ENCODE measurements at regions not wholly inside any gene's neighbourhood (a gene's known extent, or its start where the extent isn't known, plus 50 kb on each side); places are given as distances from the start of the nearest gene placed in this dataset.

DNA sequence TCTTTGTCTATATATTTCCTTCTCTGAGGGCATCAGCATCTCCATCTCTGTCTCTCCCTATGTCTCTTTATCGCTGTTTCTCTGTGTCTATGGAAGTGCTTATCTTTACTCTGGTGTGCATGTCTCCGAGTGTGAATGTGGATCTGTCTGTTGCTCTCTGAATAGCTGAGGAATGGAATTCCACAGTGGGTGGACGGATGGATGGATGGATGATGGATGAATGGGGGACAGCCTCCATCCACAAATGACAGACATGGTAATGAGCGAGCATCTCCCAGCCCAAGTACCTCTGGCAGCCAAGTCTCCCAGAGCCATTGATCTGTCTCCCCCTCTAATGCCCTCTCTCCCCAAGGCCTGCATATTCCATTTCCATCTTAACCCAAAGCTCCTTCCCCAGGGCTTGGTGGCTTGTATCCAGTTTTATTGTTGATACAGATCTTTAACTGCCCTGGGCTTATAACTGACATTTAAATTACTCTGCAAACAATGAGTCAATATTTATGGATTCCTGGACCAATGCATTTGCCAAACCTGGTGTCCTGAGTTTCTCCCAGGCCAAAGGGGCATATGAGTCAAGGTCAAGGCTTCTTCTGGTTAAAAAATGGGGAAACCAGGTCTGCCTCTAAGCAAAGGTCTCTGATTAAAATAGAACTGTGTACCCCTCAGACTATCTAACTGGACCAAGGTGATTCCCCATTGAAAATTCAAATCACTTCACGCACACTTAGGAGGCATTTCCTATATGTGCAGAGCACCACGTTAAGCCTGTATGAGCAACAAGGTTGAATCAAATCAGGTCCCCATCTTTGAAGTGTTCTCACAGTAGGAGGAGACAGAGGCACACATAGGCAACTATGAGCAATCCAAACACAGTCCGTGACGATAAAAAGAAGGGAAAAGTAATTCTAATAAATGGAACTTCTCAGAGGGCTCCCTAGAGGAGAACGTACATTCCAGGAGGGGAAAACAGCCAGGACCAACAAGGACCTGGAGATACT is 109.9 kb downstream of the TLE3 start:
- Histone ChIP-seq H4K8ac (ENCODE audit: low read depth in 2 of 2, low read length in 2 of 2) (no peak overlapping the region), H4K20me1 (ENCODE audit: insufficient read depth, low read length) (no peaks in the 10 kb centered on the region), H2BK15ac (ENCODE audit: low read depth, low read length) (no peak overlapping the region), H3K4me2 (ENCODE audit: low read depth, low read length) (no peak overlapping the region), H4K91ac (ENCODE audit: insufficient read depth, low read depth, low read length) (no peak overlapping the region), H3K14ac (replicated peaks; ENCODE audit: low read depth, low read length) (no peak overlapping the region), H3K23ac (ENCODE audit: low read depth, low read length) (no peak overlapping the region), H3K4me1 (ENCODE audit: control insufficient read depth, insufficient read depth, low read length) (no peaks in the 10 kb centered on the region), H3K18ac (ENCODE audit: low read depth, low read length) (no peak overlapping the region), H3K4ac (ENCODE audit: low read depth, low read length) (no peak overlapping the region), H2AK5ac (ENCODE audit: low read depth, low read length) (no peak overlapping the region), H2BK20ac (ENCODE audit: low read depth, low read length) (no peak overlapping the region), H3K36me3 (ENCODE audit: control insufficient read depth, insufficient read depth, low read length) (no peaks in the 10 kb centered on the region), H3K56ac (ENCODE audit: extremely low read depth, insufficient read depth, low read length) (no peak overlapping the region), H3K4me3 (ENCODE audit: insufficient read depth, low read depth, low read length) (no peak overlapping the region), H2BK5ac (ENCODE audit: low read depth, low read length, poor library complexity, severe bottlenecking) (no peak overlapping the region), H3K79me1 (ENCODE audit: low read depth in 1 of 2, low read length in 2 of 2) (no peaks in the 10 kb centered on the region), H3K9me3 (ENCODE audit: control insufficient read depth, insufficient read depth, low read length) (no peaks in the 10 kb centered on the region; the same call in 1 of the 2 replicates), H2BK120ac (ENCODE audit: low read depth, low read length) (no peak overlapping the region), H2AFZ (replicated peaks; ENCODE audit: low read length, poor library complexity) (no peak overlapping the region), H3K9me1 (ENCODE audit: insufficient read depth, low read length) (no peaks in the 10 kb centered on the region), H3K27me3 (ENCODE audit: control insufficient read depth, insufficient read depth, low read length) (peaks cover 78% of the 10 kb centered on the region), H3K27ac (ENCODE audit: insufficient read depth, low read length) (no peak overlapping the region), H3K9ac (ENCODE audit: low read depth, low read length) (no peak overlapping the region), H4K5ac (ENCODE audit: low read depth, low read length) (no peak overlapping the region), H2AK9ac (replicated peaks; ENCODE audit: low read depth, low read length, poor library complexity) (no peak overlapping the region)
- TF ChIP-seq BHLHE40 (IDR thresholded peaks at IDR 0.05; ENCODE audit: low read depth, low read length), result no peak
- TF ChIP-seq, protein P1, sequence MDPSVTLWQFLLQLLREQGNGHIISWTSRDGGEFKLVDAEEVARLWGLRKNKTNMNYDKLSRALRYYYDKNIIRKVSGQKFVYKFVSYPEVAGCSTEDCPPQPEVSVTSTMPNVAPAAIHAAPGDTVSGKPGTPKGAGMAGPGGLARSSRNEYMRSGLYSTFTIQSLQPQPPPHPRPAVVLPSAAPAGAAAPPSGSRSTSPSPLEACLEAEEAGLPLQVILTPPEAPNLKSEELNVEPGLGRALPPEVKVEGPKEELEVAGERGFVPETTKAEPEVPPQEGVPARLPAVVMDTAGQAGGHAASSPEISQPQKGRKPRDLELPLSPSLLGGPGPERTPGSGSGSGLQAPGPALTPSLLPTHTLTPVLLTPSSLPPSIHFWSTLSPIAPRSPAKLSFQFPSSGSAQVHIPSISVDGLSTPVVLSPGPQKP (IDR thresholded peaks at IDR 0.05; ENCODE audit: borderline replicate concordance, low read depth, low read length), result no peak
- TF ChIP-seq MXI1 (IDR thresholded peaks at IDR 0.05; ENCODE audit: borderline replicate concordance, low read depth, low read length), result no peak
- no peak for TF ChIP-seq RCOR1 (IDR thresholded peaks at IDR 0.05; ENCODE audit: insufficient replicate concordance, low read length)
- TF ChIP-seq RFX5 (IDR thresholded peaks at IDR 0.05; ENCODE audit: low read depth, low read length), result no peak
- dilution Hi-C loops (cut with HindIII; ENCODE audit: low sequenced_read_pairs, unreplicated experiment), result no loop called here
- ChIA-PET CTCF (no interaction called here), POLR2A (ENCODE audit: unreplicated experiment) (no interaction called here)
- intact Hi-C loops (cut with micrococcal nuclease), result no loop called here
- in situ Hi-C loops (cut with MboI; ENCODE audit: low sequenced_read_pairs), result no loop called here
- BruUV-seq (replicated peaks), result no TSS peak
- DNase-seq, result no peak
- 67% methylated on average over 1 of the region's 9 CpGs; no CpG with 5 or more reads in 1 of the 2 experiments for WGBS, 2 experiments (ENCODE audit: extremely low coverage in 2 of 2, insufficient read length in 1 of 2)
- no peak for ATAC-seq (ENCODE audit: low read depth)
